ENCODE measurements at regions not wholly inside any gene's neighbourhood (a gene's known extent, or its start where the extent isn't known, plus 50 kb on each side); places are given as distances from the start of the nearest gene placed in this dataset.
A peak's percentile ranks its signal among the peaks of the same experiment; 100 is the strongest.

DNA sequence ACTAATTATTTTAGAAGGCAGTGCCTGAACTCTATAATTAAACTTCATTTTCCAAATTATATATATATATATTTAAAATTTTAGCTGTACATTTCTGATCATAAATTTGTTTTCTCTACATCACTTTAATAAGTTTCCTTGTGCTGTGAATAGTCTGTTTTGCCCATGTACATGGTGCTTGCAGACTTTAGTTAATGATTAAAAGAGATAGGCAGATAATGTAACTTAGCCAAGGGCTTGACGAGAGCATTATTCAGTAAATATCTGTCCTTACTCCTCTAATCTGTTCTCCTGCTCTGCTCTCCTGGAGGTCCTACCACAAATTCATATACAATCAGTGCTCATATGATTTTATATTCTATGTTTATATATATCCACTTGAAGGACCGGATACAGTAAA lies 595.2 kb upstream of the KIF2B start:
- WGBS (ENCODE audit: missing lambda C conversion rate), result 16% methylated on average over 2 of the region's 2 CpGs
- Histone ChIP-seq H3K9me3 (0 out of 3 replicates have a peak, but pooled peaks cover 3% of the 10 kb centered on the region), H3K4me1 (no peaks in the 10 kb centered on the region), H3K4me3 (no peak overlapping the region), H3K27ac (no peak overlapping the region), H3K4me2 (no peak overlapping the region)
- CTCF ChIA-PET, result no interaction called here
- DNase-seq (ENCODE audit: low read depth in 1 of 2, low spot score in 1 of 2) (no peak), FAIRE-seq (no peak), ATAC-seq (no peak)
- TF ChIP-seq GATA3 (IDR thresholded peaks at IDR 0.05; ENCODE audit: borderline replicate concordance), result no peak
- TF ChIP-seq, protein P1, sequence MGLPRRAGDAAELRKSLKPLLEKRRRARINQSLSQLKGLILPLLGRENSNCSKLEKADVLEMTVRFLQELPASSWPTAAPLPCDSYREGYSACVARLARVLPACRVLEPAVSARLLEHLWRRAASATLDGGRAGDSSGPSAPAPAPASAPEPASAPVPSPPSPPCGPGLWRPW (IDR thresholded peaks at IDR 0.05), result no peak
- no peak for TF ChIP-seq BHLHE40 (IDR thresholded peaks at IDR 0.05; ENCODE audit: low read depth, low read length)
- no peak for TF ChIP-seq MAFK (IDR thresholded peaks at IDR 0.05; ENCODE audit: partially characterized antibody)
- no peak for TF ChIP-seq ZNF302 (CRISPR knock-in tag; IDR thresholded peaks at IDR 0.05)
- TF ChIP-seq MAZ (IDR thresholded peaks at IDR 0.05; ENCODE audit: borderline replicate concordance, low read depth, low read length), result no peak
- no peak for TF ChIP-seq HEYL (CRISPR knock-in tag; IDR thresholded peaks at IDR 0.05)
- no peak for TF ChIP-seq TP53 (CRISPR knock-in tag; IDR thresholded peaks at IDR 0.05)
- TF ChIP-seq FOXS1 (CRISPR knock-in tag; IDR thresholded peaks at IDR 0.05), result no peak
- TF ChIP-seq RNF2 (IDR thresholded peaks at IDR 0.05; ENCODE audit: borderline replicate concordance, low read depth), result no peak
- no peak for TF ChIP-seq RAD21 (conservative IDR thresholded peaks at IDR 0.05 in 1 of 2, IDR thresholded peaks at IDR 0.05 in 1 of 2)
- no peak for TF ChIP-seq EHF (CRISPR knock-in tag; IDR thresholded peaks at IDR 0.05)
- no peak for TF ChIP-seq HOXB5 (CRISPR knock-in tag; IDR thresholded peaks at IDR 0.05)
- TF ChIP-seq, protein P2, sequence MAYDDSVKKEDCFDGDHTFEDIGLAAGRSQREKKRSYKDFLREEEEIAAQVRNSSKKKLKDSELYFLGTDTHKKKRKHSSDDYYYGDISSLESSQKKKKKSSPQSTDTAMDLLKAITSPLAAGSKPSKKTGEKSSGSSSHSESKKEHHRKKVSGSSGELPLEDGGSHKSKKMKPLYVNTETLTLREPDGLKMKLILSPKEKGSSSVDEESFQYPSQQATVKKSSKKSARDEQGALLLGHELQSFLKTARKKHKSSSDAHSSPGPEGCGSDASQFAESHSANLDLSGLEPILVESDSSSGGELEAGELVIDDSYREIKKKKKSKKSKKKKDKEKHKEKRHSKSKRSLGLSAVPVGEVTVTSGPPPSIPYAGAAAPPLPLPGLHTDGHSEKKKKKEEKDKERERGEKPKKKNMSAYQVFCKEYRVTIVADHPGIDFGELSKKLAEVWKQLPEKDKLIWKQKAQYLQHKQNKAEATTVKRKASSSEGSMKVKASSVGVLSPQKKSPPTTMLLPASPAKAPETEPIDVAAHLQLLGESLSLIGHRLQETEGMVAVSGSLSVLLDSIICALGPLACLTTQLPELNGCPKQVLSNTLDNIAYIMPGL (CRISPR knock-in tag; IDR thresholded peaks at IDR 0.05; ENCODE audit: borderline replicate concordance), result no peak
- no peak for TF ChIP-seq ATOH8 (CRISPR knock-in tag; IDR thresholded peaks at IDR 0.05; ENCODE audit: low read depth)
- TF ChIP-seq ZSCAN20 (CRISPR knock-in tag; IDR thresholded peaks at IDR 0.05), result no peak
- no peak for TF ChIP-seq HDAC2 (IDR thresholded peaks at IDR 0.05)
- POLR2A ChIA-PET, result no interaction called here

GRCh38 chr17:53227111-53227510 lies 595.6 kb upstream of the KIF2B start:
- WGBS (ENCODE audit: missing lambda C conversion rate), result 0% methylated on average over 2 of the region's 2 CpGs
- DNase-seq (ENCODE audit: low read depth in 1 of 2, low spot score in 1 of 2) (no peak), FAIRE-seq (no peak), ATAC-seq (no peak)
- Histone ChIP-seq H3K4me2 (no peak overlapping the region), H3K9me3 (0 out of 3 replicates have a peak, but pooled peaks cover 3% of the 10 kb centered on the region), H3K4me1 (no peaks in the 10 kb centered on the region), H3K27ac (no peak overlapping the region), H3K4me3 (no peak overlapping the region)
- ChIA-PET CTCF (no interaction called here), POLR2A (no interaction called here)
- TF ChIP-seq FOXS1 (CRISPR knock-in tag; IDR thresholded peaks at IDR 0.05) (no peak), SREBF2 (IDR thresholded peaks at IDR 0.05) (no peak), NR3C1 (IDR thresholded peaks at IDR 0.05) (no peak), NFE2L2 (conservative IDR thresholded peaks at IDR 0.05; ENCODE audit: low read length) (no peak), ZFP36 (IDR thresholded peaks at IDR 0.05; ENCODE audit: borderline replicate concordance, partially characterized antibody) (no peak)

- DNase-seq (ENCODE audit: low read depth in 1 of 2, low spot score in 1 of 2) (no peak), FAIRE-seq (no peak), ATAC-seq (no peak)
- ChIA-PET POLR2A (no interaction called here), CTCF (no interaction called here)
- Histone ChIP-seq H3K4me1 (no peaks in the 10 kb centered on the region), H3K9me3 (peaks cover 5% of the 10 kb centered on the region; the same call in 2 of the 3 replicates), H3K4me3 (no peak overlapping the region), H3K27ac (no peak overlapping the region), H3K4me2 (no peak overlapping the region)
- TF ChIP-seq EHMT2 (IDR thresholded peaks at IDR 0.05; ENCODE audit: low read depth) (no peak), TP53 (CRISPR knock-in tag; IDR thresholded peaks at IDR 0.05) (no peak), MAFK (IDR thresholded peaks at IDR 0.05; ENCODE audit: partially characterized antibody) (peak; percentile 52), ZSCAN20 (CRISPR knock-in tag; IDR thresholded peaks at IDR 0.05) (no peak), PHF8 (IDR thresholded peaks at IDR 0.05; ENCODE audit: borderline replicate concordance, low read depth) (no peak), MAZ (IDR thresholded peaks at IDR 0.05; ENCODE audit: borderline replicate concordance, low read depth, low read length) (no peak), FOXS1 (CRISPR knock-in tag; IDR thresholded peaks at IDR 0.05) (no peak)
Measured at GRCh38 chr17:53219821-53220220, 602.9 kb upstream of the KIF2B start.

Measured in A549 (cell line).